ENCODE measurements at regions not wholly inside any gene's neighbourhood (a gene's known extent, or its start where the extent isn't known, plus 50 kb on each side); places are given as distances from the start of the nearest gene placed in this dataset.

DNA sequence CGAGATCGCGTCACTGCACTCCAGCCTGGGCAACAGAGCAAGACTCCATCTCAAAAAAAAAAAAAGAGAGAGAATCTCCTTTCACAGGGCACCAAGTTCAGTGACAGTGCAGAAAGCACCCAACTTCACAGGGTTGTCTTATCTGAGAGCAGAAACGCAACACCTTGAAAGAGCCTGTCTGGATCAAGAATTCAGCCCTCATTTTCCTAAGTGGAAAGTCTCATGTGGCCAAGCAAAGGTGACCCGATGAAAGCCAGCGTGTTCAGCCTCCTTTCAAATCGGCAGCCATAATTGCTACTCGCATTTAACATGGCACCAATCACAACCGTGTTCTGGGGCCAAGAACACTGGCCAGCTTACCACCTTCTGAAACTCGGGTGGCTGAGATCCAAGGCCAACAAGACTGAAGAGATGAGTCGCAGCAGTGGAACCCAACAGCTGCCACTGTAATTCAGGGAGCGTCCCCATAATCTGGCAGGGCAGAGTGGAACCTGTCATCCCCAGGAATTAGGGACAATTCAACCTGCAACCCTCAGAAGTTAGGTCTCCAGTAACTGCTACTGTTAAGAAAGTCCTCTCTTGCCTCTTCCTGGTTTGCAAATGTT is 536.7 kb upstream of the JARID2 start:
- H3K27ac ChIP-seq (ENCODE audit: low read depth), result no peak overlapping the region
- H3F3A ChIP-seq (replicated peaks; ENCODE audit: low read depth), result no peaks in the 10 kb centered on the region
- Mint-ChIP-seq H3K27ac (no peak overlapping the region), H3K4me1 (peaks cover 9% of the 10 kb centered on the region), H3K27me3 (ENCODE audit: insufficient read depth, low read depth, poor library complexity) (peaks cover 7% of the 10 kb centered on the region), H3K36me3 (ENCODE audit: low read depth) (peaks cover 17% of the 10 kb centered on the region), H3K9me3 (peaks cover 6% of the 10 kb centered on the region), H3K4me3 (no peak overlapping the region)
- TF ChIP-seq ZNF114 (CRISPR knock-in tag; IDR thresholded peaks at IDR 0.05) (no peak), POLR2AphosphoS5 (IDR thresholded peaks at IDR 0.05; ENCODE audit: low read depth) (no peak), ZNF331 (CRISPR knock-in tag; IDR thresholded peaks at IDR 0.05; ENCODE audit: low read depth) (no peak), EZH2phosphoT487 (IDR thresholded peaks at IDR 0.05; ENCODE audit: unreplicated experiment) (no peak), NANOG (IDR thresholded peaks at IDR 0.05; ENCODE audit: borderline replicate concordance) (no peak), STAT1 (IDR thresholded peaks at IDR 0.05; ENCODE audit: unreplicated experiment) (no peak), EZH2 (IDR thresholded peaks at IDR 0.05; ENCODE audit: low read depth, unreplicated experiment) (no peak), JUNB (IDR thresholded peaks at IDR 0.05; ENCODE audit: unreplicated experiment) (no peak), CREB1 (CRISPR knock-in tag; IDR thresholded peaks at IDR 0.05; ENCODE audit: low read depth) (no peak)
- TF ChIP-seq, protein P1, sequence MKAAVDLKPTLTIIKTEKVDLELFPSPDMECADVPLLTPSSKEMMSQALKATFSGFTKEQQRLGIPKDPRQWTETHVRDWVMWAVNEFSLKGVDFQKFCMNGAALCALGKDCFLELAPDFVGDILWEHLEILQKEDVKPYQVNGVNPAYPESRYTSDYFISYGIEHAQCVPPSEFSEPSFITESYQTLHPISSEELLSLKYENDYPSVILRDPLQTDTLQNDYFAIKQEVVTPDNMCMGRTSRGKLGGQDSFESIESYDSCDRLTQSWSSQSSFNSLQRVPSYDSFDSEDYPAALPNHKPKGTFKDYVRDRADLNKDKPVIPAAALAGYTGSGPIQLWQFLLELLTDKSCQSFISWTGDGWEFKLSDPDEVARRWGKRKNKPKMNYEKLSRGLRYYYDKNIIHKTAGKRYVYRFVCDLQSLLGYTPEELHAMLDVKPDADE (IDR thresholded peaks at IDR 0.05), result no peak
- TF ChIP-seq, protein P2, sequence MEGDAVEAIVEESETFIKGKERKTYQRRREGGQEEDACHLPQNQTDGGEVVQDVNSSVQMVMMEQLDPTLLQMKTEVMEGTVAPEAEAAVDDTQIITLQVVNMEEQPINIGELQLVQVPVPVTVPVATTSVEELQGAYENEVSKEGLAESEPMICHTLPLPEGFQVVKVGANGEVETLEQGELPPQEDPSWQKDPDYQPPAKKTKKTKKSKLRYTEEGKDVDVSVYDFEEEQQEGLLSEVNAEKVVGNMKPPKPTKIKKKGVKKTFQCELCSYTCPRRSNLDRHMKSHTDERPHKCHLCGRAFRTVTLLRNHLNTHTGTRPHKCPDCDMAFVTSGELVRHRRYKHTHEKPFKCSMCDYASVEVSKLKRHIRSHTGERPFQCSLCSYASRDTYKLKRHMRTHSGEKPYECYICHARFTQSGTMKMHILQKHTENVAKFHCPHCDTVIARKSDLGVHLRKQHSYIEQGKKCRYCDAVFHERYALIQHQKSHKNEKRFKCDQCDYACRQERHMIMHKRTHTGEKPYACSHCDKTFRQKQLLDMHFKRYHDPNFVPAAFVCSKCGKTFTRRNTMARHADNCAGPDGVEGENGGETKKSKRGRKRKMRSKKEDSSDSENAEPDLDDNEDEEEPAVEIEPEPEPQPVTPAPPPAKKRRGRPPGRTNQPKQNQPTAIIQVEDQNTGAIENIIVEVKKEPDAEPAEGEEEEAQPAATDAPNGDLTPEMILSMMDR (conservative IDR thresholded peaks at IDR 0.05; ENCODE audit: low read depth in 2 of 2), result no peak
- TF ChIP-seq, protein P3, sequence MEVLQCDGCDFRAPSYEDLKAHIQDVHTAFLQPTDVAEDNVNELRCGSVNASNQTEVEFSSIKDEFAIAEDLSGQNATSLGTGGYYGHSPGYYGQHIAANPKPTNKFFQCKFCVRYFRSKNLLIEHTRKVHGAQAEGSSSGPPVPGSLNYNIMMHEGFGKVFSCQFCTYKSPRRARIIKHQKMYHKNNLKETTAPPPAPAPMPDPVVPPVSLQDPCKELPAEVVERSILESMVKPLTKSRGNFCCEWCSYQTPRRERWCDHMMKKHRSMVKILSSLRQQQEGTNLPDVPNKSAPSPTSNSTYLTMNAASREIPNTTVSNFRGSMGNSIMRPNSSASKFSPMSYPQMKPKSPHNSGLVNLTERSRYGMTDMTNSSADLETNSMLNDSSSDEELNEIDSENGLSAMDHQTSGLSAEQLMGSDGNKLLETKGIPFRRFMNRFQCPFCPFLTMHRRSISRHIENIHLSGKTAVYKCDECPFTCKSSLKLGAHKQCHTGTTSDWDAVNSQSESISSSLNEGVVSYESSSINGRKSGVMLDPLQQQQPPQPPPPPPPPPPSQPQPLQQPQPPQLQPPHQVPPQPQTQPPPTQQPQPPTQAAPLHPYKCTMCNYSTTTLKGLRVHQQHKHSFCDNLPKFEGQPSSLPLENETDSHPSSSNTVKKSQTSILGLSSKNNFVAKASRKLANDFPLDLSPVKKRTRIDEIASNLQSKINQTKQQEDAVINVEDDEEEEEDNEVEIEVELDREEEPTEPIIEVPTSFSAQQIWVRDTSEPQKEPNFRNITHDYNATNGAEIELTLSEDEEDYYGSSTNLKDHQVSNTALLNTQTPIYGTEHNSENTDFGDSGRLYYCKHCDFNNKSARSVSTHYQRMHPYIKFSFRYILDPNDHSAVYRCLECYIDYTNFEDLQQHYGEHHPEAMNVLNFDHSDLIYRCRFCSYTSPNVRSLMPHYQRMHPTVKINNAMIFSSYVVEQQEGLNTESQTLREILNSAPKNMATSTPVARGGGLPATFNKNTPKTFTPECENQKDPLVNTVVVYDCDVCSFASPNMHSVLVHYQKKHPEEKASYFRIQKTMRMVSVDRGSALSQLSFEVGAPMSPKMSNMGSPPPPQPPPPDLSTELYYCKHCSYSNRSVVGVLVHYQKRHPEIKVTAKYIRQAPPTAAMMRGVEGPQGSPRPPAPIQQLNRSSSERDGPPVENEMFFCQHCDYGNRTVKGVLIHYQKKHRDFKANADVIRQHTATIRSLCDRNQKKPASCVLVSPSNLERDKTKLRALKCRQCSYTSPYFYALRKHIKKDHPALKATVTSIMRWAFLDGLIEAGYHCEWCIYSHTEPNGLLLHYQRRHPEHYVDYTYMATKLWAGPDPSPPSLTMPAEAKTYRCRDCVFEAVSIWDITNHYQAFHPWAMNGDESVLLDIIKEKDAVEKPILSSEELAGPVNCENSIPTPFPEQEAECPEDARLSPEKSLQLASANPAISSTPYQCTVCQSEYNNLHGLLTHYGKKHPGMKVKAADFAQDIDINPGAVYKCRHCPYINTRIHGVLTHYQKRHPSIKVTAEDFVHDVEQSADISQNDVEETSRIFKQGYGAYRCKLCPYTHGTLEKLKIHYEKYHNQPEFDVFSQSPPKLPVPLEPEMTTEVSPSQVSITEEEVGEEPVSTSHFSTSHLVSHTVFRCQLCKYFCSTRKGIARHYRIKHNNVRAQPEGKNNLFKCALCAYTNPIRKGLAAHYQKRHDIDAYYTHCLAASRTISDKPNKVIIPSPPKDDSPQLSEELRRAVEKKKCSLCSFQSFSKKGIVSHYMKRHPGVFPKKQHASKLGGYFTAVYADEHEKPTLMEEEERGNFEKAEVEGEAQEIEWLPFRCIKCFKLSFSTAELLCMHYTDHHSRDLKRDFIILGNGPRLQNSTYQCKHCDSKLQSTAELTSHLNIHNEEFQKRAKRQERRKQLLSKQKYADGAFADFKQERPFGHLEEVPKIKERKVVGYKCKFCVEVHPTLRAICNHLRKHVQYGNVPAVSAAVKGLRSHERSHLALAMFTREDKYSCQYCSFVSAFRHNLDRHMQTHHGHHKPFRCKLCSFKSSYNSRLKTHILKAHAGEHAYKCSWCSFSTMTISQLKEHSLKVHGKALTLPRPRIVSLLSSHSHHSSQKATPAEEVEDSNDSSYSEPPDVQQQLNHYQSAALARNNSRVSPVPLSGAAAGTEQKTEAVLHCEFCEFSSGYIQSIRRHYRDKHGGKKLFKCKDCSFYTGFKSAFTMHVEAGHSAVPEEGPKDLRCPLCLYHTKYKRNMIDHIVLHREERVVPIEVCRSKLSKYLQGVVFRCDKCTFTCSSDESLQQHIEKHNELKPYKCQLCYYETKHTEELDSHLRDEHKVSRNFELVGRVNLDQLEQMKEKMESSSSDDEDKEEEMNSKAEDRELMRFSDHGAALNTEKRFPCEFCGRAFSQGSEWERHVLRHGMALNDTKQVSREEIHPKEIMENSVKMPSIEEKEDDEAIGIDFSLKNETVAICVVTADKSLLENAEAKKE (CRISPR knock-in tag; IDR thresholded peaks at IDR 0.05), result no peak
- no peak overlapping the region for H3K4me3 ChIP-seq
- 0 out of 2 replicates have a peak, but pooled peaks cover 8% of the 10 kb centered on the region for H3K4me1 ChIP-seq (ENCODE audit: insufficient read depth)
- ATAC-seq, result no peak
- no peak for DNase-seq (ENCODE audit: low spot score)
- H4K20me1 ChIP-seq (replicated peaks; ENCODE audit: insufficient read depth), result no peaks in the 10 kb centered on the region
- 0 out of 2 replicates have a peak, but pooled peaks cover 6% of the 10 kb centered on the region for H3K9me2 ChIP-seq (ENCODE audit: insufficient read depth)
- no peaks in the 10 kb centered on the region for H3K36me3 ChIP-seq (ENCODE audit: insufficient read depth)
- no peaks in the 10 kb centered on the region for H3K27me3 ChIP-seq (ENCODE audit: insufficient read depth)
- H2AFZ ChIP-seq, result no peak overlapping the region
- H3K4me2 ChIP-seq, result no peak overlapping the region
- H3K79me2 ChIP-seq (replicated peaks; ENCODE audit: insufficient read depth), result no peaks in the 10 kb centered on the region
